Neural progenitor cell (in vitro differentiated cells): ENCODE measurements at regions not wholly inside any gene's neighbourhood (a gene's known extent, or its start where the extent isn't known, plus 50 kb on each side); places are given as distances from the start of the nearest gene placed in this dataset.

ENCODE experiments used
- CTCF ChIP-seq: fragments of 200-600 bp; sonication (generic); IDR thresholded peaks from 2 replicates; pipeline ENCODE4 v1.5.1; 2017; ENCODE audit warnings: antibody characterized with exemption, mild to moderate bottlenecking
- EZH2 ChIP-seq: fragments of 200-600 bp; sonication (generic); IDR thresholded peaks from 2 replicates; pipeline ENCODE4 v1.6.1; 2017; ENCODE audit warnings: antibody characterized with exemption, mild to moderate bottlenecking, moderate library complexity
- EZH2phosphoT487 ChIP-seq: fragments of 200-600 bp; sonication (generic); IDR thresholded peaks from 2 replicates; pipeline ENCODE4 v1.6.1; 2017; ENCODE audit warnings: antibody characterized with exemption

- no peak for TF ChIP-seq CTCF
- no peak for TF ChIP-seq EZH2
- no peak for TF ChIP-seq EZH2phosphoT487
Measured at GRCh38 chr16:73996624-73997339, 299.8 kb upstream of the PSMD7 start.
